ENCODE measurements at regions not wholly inside any gene's neighbourhood (a gene's known extent, or its start where the extent isn't known, plus 50 kb on each side); places are given as distances from the start of the nearest gene placed in this dataset.

DNA sequence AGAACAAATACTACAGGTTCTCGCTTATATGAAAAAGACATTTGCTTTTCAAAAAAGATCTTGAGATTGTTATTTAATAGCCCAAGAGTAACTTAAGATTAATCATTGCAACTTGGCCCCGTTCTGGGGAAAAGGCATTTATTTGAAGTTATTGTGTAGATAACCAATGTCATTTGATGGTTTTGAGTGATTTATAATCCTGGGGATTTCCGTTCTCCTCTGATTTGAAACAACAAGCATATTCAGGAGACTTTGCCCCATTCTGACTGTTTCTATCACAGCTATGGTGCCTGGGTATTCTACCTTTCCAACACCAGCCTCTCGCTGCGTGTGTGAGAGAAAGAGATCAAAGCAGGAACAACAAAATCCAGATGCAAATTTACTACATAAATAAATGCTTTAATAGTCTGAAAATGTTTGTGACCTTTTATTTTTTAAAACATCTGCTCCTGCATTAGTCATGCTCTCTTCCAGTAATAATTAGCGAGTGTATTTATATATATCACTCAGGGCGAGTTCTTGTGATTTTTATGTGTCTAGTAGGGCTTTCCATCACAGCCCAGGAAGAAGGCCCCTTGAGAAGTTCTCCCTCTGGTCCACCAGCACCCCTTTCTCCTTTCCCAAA lies 197.9 kb upstream of the FOXQ1 start:
- no peak for DNase-seq

DNA sequence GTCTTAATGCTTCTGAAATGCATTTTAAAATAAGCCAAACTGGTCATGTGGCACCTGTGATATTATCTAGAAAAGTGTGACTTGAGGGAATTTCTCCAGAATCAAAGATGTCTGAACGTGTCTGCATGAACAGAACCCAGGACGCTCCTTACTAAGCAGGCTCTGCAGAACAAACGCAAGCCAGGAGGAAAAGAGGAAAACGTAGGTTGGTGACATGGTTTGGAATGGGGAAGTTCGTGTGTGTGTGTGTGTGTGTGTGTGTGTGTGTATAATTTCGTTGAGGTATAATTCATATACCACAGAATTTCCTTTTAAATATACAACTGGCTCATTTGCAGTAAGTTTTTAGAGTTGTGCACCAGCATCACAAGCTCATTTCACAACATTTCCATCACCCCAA lies 200.5 kb upstream of the FOXQ1 start:
- DNase-seq, result no peak

DNA sequence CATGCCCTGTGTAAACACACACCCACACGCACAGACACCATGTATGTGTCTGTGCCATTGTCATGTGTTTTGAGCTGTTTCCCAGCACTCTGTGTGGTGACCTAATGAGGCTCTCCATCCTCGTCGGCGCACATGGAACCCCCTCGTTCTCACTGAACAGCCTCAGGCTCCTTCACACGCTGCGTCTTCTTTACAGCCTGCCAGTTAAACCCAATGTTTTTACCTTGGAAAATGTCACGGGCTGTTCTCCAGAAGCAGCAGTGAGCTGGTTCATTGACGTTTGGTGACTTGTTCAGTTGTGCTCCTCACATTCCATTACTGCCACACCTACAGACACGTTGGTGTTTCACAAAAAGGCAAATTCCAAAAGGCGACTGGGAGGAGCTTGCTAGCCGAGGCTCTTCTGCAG lies 201.0 kb upstream of the FOXQ1 start:
- DNase-seq, result no peak

DNA sequence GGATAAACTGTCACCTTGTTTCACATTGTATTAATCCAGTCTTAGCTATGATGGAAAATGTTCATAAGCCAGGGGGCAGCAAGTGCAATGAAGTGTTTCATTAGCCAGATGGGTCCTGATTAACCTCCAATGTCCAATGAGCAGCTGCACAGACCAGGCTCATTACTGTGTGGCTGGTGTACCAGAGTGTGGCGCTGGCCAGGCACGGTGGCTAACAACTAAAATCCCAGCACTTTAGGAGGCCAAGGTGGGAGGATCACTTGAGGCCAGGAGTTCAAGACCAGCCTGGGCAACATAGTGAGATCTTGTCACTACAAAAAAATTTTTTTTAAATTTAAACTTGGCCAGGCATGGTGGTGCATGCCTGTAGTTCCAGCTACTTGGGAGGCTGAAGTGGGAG lies 201.7 kb upstream of the FOXQ1 start:
- DNase-seq, result no peak

DNA sequence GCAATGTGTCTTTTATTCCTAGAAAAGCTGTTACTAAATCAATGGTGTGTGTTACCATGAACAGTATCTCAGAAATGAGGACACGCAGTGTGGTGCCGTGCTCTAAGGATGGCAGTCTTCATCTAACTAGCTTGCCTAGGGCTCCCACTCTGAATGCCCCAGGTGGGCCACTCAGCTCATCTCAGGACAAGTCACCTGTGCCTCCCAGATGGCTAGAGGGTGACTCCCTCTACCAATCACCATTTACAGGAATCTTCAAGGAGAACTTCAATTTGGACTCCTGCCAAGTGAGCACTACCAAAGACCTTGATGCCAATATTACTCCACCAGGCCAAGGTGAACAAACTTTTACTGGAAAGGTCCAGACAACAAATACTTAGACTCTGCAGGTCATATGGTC lies 202.8 kb upstream of the FOXQ1 start:
- DNase-seq, result no peak

DNA sequence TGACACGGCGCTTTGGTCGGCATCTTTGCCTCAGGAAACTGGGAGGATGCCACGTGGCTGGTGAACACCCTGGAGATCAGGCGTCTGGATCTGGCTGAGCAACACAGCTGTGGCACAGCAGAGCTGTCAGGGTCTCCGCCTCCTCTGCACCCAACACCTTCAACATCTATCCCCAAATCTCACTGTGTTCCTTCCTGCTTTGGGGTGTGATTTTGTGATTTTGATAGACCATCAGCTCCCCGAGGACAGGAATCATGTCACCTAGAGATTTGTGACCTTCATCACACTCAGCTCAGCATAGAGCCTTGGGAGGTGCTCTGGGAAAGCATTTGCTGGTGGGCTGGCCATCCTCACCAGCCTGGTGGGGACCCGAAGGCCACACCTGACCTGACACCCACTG lies 203.7 kb upstream of the FOXQ1 start:
- no peak for DNase-seq

DNA sequence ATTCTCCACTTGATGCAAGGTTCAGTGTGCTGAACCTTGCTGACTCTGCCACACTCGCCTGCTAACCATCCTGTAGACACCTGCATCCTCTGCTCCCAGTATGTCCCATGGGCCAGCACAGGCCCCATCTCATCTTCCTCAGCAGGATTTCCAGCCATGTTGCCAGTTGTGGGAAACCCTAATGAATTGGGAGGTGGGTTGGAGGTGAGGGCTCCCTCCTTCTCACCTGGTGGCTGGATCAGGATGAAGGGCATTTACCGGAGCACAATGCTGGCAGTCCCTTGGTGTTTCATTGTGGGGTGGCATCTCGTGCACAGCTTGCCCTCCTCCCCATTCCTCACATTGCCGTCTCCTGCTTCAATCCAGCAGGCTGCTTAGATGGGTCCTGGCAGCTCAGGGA lies 204.3 kb upstream of the FOXQ1 start:
- DNase-seq, result no peak

DNA sequence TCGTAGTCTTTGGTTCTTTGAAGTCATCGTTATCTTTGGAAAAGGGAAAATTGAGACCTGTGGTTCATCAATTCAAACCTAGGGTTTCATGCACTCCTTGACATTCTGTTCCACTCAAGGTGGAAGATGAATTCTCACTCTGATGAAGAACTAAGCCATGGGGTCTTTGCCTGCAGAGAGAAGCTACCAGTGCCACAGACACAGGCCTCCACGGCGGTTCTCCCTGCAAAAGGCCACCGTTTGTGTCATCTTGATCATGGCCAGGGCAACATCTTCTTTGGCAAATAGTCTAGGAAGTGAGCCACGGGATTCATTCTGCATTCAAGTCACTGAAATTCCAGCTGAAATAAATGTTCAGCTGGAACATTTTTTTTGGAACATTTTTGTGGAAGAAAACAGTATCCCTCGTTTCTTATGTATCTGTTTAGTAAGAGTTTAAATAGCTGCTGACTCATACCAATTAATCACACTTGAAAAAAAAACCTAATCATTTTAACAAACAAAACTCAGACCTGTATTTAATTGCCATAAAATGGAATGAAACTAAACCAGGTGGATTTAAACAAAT lies 206.0 kb upstream of the FOXQ1 start:
- no peak for DNase-seq

DNA sequence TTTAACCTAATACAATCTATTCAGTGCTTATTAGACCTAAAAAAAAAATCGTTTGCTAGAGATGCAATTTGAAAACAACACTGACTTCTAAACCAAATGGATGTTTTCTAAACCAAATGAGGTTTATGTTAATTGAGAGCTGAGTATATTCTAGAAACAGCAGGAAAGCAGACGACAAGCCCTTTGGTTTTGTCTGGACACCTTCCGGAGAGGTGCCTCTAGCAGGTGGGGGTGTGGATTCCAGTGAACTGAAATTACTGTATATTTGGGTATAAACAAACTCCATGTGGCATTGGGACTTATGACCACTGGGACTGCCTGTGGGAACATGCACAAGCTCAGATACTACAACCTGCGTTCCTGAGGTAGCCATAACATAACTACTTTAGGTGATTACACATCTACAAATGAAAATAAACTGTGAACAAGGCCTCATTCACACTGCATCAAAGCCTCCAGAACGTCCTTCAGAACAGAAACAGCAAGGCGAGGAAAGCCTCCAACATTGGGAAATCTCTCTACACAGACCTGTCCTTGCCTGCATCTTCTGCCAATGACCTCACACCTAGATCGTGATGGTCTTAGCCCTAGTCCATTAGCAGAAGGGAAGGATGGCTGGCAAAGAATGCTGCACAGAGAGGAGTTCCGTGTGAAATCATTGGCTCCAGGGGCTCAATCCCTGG lies 206.8 kb upstream of the FOXQ1 start:
- no peak for DNase-seq

DNA sequence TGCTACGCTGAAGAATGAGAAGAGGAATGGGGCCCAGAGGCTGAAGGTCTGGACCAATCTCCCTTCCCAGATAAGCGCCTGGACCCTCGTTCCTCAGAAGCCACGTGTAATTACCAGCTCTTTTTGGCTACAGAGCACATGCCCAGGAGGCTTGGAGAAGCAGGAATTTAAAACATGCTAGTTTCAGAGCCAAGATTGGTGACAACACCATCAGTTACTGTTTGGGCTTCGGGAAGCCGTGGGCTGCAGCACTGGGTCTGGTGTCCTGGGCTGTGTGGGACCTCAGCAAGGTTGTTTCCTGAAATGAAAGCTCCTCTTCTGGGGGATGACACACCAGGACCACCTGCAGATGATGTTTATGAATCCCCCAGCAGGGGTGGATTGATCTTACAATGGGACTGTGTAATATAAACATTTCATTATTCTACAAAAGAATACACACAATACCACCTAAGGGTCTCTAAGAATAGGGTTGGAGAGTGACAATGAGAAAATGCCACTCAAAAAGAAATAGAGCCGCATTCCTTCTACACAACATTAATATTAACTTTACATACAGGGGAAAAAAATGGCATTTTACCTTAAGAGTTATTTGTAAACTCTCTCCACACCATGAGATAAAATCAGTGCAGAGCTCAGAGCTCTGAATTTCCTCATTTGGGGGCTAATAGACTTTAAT lies 207.8 kb upstream of the FOXQ1 start:
- DNase-seq, result no peak

DNA sequence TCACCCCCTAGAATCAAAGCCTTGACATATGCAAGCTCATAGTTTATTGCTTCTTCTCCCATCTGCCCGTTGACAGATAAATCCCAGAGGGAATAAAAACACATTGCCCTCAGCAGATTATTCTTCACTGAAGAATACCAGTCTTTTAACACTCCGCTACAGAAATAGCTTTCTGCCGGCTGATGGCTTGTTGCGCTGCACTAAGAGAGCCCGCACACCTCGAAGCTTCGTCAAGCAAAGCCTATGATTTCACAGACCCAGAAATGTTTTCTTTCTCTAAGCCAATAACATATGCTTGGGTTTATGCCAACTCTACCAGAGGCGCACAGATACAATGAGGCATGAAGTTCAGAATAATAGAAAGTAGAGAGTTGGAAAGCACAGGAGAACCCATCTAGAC lies 208.9 kb upstream of the FOXQ1 start:
- no peak for DNase-seq

DNA sequence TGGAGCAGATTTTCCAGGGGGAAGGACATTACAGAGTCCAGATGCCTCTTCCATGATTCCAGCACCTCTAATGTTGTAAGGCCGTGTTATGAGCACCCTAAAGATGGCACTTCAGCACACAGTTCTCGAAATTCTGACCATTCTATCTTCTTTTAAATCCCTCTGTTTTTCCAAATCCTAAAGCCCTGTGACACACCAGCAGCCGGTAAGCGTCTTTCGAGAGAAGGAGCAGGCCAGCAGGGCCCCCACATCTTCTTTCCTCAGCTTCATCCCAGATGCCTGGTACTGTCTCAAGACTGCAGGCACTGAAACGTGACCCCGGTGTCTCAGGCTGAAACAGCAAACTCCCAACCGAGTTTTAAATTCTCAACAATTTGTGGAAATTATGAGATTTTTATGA lies 211.6 kb upstream of the FOXQ1 start:
- no peak for DNase-seq

DNA sequence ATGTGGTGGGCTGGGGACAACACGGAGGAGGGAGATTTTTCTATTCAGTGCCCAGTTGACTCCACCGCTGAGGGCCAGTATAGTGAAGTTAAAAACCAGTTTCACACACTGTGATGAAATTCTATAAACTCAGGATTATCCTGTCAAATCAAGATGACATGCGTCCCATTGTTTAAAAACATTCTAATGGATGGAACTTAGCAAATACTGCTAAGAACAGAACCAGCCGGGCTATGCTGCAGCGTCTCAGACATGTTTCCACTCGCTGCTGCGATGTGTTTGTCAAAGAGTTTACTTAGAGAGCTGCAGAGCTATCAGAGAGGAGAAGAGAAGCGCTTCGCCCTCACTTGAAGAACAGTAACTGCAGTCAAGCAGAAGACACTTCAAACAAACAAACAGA lies 212.6 kb upstream of the FOXQ1 start:
- DNase-seq, result no peak

DNA sequence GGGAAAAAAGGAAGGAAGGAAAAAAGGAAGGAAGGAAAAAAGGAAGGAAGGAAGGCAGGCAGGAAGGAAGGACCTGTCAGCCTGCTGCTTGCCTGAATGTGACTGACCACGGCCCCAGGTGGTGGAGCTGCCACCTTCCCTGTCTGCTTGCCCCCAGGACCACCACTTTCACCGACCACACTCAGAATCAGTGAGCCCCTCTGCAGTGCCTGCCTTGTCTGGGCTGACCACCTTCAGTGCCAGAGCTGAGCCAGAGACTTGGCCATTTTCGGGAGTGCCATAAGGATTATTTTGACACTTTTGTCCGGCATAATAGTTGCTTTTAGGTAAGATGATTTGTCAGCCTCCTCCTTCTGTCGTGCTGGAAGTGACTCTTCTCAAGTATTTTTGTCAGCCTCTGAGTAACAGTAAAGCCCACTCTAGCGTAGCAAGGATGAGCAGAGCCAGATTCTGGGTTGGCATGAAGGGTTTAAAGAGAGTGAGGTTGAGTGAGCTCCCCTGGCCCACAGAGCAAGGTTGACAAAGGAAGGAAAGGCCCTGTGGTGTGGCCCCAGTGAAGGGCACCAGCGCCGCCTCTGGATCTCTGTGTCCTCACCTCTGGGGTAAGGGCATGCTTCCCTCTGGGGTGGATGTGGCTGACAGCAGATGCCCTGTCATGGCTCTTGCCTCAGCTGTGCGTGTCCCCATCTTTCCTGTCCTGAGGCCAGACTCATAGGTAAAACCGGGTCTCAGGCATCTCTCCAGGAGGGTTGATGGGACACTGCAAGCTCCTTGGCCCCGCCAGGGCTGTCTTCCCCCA lies 214.7 kb upstream of the FOXQ1 start:
- no peak for DNase-seq

DNA sequence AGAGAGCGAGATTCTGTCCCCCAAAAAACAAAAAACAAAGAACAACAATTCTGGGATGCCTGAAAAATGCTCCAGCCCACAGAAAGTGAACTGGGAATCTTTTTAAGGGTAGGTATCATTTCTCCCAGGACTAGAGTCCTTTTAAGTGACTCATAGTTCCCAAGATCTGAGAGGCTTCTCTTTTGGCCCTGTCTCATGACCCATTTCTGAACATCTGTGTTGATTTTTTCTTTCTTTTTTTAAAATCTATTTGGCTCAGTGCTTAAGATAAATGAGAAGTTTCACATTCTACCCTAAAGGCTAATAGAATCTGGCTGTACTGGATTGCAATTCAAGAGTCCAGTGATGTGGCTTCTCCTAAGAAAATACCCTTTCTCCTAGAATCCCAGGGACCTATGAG lies 217.6 kb upstream of the FOXQ1 start:
- DNase-seq, result no peak

DNA sequence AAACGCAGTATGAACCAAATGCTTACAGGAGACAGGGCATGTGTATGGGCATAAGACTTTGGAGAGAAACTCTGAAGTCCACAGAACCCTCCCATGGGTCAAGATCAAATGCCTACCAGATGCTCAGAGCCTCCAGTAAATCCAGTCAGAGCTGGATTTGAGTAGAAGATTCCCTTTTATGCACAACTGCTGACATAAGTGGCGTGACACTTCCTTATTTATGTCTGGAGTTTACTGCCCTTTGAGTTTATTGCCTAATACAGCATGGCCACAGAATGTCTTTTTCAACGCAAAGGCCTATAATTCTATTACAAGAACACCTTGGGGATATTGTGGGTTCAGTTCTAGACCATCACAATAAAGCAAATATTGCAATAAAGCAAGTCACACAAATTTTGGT lies 220.0 kb upstream of the FOXQ1 start:
- DNase-seq, result no peak

DNA sequence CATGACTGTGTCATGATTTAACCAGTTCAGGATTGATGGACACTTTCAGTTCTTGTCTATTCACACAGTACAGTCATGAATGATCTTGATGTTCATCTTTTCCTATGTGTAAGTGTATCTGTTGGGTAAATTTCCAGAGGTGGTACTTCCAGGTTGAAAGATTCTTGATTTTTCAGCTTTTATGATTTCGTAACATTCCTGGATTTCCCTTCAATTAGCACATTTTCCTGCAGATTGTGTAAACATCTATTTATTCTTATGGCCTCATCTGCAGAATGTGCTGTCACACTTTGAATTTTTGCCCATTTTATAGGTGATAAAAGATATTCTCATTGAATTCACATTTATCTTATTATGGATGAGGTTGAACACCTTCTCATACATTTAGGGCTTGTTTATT lies 222.0 kb upstream of the FOXQ1 start:
- no peak for DNase-seq

DNA sequence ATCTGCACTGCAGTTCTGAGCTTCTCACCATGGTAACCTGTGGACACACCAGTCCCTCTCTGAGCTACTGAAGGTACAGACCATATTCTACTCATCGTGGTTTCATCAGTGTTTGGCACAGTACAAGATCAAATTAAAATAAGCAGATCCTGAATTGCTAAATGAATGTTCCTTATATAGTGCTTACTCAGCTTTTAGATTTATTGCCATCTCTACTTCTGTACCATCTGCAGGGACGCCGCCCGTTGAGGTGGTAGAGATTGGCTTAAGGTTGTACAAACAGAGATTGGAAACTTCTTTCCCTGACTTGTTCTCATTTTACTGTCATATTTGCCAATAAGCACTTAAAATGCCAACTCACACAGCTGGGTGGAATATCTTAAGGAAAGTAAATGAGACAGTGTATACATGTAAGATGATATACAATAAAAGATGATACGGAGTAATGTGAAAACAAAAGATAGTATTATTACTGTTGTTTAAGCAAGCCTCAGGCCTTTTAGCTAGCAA lies 223.4 kb upstream of the FOXQ1 start:
- DNase-seq, result no peak

DNA sequence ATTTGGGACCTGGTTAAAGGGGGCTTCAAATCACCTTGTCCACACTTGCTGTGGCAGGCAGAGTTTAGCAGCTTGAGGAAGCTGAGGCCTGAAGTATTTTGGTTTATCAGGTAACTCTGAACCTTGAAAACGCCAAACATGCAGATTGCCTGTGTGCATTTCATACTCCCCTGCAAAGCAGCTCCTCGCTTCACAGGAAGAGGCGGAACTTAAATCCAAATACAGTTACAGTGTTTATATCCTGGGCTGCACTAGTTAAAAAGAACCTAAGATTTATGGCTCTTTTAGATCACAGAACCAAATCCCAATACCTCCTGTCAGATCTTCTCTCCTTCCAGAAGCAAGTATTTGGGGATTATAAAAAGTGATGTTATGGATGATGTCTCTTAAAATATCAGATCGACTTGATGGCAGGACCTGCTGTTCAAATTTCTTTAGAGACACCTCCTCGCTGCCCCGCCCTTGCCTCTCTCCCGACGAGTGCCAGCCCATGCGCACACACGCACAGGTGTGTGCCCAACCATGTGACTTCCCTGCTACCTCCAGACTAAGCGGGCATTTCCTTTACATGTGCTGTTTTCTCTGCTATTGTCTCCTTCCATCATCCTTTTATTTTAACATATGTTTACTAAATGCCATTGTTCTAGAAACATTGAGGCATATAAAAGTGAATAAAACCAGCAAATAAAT lies 224.6 kb upstream of the FOXQ1 start:
- no peak for DNase-seq

DNA sequence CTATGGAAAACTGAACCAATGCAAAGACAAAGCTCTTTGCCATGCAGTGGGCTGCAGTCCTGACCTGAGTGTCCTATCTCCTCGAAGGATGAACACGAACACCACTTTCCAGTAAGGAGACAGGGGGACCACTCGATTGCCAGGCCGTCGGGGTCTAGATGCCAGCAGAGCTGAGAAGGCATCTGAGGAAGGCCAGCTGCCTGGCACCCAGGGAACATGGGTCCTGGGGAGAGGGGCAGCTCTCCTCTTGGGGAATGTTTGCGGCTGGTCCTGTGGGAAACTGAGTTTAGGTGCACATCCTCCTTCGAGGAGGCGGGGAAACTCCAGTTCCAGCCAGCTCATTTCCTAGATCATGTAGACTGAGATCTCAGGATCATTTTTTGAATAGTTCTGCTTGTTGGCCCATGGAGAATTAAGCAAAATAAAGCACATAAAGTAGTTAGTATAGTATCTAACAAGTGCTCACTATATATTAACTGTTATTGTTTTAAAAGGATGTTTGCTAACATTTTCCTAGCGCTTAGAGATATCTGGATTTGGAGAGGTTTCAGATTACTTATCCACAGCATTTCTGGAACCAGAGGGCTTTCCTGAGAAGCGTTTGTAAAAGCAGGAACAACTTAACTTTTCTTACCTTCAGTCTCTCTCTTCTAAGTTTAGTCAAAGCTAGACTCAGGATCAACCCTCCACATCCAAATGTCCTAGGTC lies 225.3 kb upstream of the FOXQ1 start:
- no peak for DNase-seq

DNA sequence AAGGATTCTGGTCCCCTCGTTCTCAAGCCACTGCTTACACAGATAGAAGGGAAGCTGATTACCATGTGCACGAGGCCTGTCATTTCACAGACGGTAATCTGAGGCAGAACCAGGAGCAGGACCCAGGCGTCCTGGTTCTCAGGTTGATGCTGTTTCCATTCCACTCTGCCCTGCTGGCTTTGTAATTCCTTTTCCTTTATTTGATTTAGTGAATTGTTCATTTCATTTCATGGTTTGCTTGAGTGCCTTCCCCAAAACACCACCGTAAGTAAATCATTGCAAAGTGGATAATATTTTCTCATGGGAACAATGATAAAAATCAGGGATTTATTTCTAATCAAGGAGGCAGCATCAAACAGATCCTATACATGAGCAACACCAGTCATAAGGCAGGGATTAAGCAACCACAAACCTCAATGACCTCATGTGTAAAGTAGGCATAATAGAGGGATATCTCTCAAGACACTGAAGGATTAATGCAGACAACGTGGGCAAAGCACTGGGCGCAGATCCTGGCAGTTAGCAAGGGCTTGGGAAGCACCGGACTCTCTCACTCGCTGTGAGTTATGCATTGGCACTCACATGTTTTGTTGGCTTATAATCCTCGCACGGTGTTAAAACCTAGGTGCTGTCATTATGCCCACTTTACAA lies 229.5 kb upstream of the FOXQ1 start:
- no peak for DNase-seq
